ENCODE measurements at regions not wholly inside any gene's neighbourhood (a gene's known extent, or its start where the extent isn't known, plus 50 kb on each side); places are given as distances from the start of the nearest gene placed in this dataset.

GRCh38 chr3:31445701-31446100 is 87.0 kb upstream of the STT3B start:
- DNase-seq: no peak
- no peak for ATAC-seq
- intact Hi-C loops (cut with micrococcal nuclease): no loop called here

GRCh38 chr3:31448035-31448881 is 84.5 kb upstream of the STT3B start:
- intact Hi-C loops (cut with micrococcal nuclease): no loop called here
- peak; percentile 27 for DNase-seq
- no peak for ATAC-seq

- ATAC-seq (no peak), DNase-seq (no peak)
- intact Hi-C loops (cut with micrococcal nuclease): no loop called here
Observed at GRCh38 chr3:31448882-31449243, 83.9 kb upstream of the STT3B start.

GRCh38 chr3:31449318-31449717 is 83.4 kb upstream of the STT3B start:
- intact Hi-C loops (cut with micrococcal nuclease): no loop called here
- DNase-seq (no peak), ATAC-seq (no peak)

- intact Hi-C loops (cut with micrococcal nuclease): no loop called here
- ATAC-seq (no peak), DNase-seq (no peak)
Observed at GRCh38 chr3:31450345-31450744, 82.4 kb upstream of the STT3B start.

- ATAC-seq: no peak
- intact Hi-C loops (cut with micrococcal nuclease): no loop called here
- no peak for DNase-seq
Observed at GRCh38 chr3:31452495-31453106, 80.1 kb upstream of the STT3B start.

GRCh38 chr3:31453430-31453829 is 79.3 kb upstream of the STT3B start:
- intact Hi-C loops (cut with micrococcal nuclease): no loop called here
- no peak for ATAC-seq
- DNase-seq: no peak

- ATAC-seq: no peak
- intact Hi-C loops (cut with micrococcal nuclease): no loop called here
- DNase-seq: no peak
Observed at GRCh38 chr3:31455524-31455923, 77.2 kb upstream of the STT3B start.

- DNase-seq: no peak
- intact Hi-C loops (cut with micrococcal nuclease): no loop called here
- ATAC-seq: no peak
Observed at GRCh38 chr3:31456373-31456772, 76.4 kb upstream of the STT3B start.

- intact Hi-C loops (cut with micrococcal nuclease): no loop called here
- DNase-seq: no peak
- no peak for ATAC-seq
Observed at GRCh38 chr3:31461426-31461825, 71.3 kb upstream of the STT3B start.

GRCh38 chr3:31462050-31462569 is 70.6 kb upstream of the STT3B start:
- DNase-seq: no peak
- ATAC-seq: no peak
- intact Hi-C loops (cut with micrococcal nuclease): no loop called here

GRCh38 chr3:31465999-31466398 is 66.7 kb upstream of the STT3B start:
- intact Hi-C loops (cut with micrococcal nuclease): no loop called here
- no peak for DNase-seq
- no peak for ATAC-seq

- intact Hi-C loops (cut with micrococcal nuclease): no loop called here
- DNase-seq (no peak), ATAC-seq (no peak)
Observed at GRCh38 chr3:31466866-31467265, 65.9 kb upstream of the STT3B start.

- ATAC-seq (no peak), DNase-seq (no peak)
- intact Hi-C loops (cut with micrococcal nuclease): no loop called here
Observed at GRCh38 chr3:31468433-31468832, 64.3 kb upstream of the STT3B start.

- ATAC-seq: no peak
- intact Hi-C loops (cut with micrococcal nuclease): no loop called here
- no peak for DNase-seq
Observed at GRCh38 chr3:31469385-31469784, 63.3 kb upstream of the STT3B start.

- DNase-seq: no peak
- intact Hi-C loops (cut with micrococcal nuclease): no loop called here
- ATAC-seq: no peak
Observed at GRCh38 chr3:31472479-31473390, 60.0 kb upstream of the STT3B start.

- ATAC-seq (no peak), DNase-seq (no peak)
- intact Hi-C loops (cut with micrococcal nuclease): no loop called here
Observed at GRCh38 chr3:31476209-31476608, 56.5 kb upstream of the STT3B start.

- intact Hi-C loops (cut with micrococcal nuclease): no loop called here
Observed at GRCh38 chr3:31479431-31479830, 53.3 kb upstream of the STT3B start.

GRCh38 chr3:31481697-31482096 is 51.0 kb upstream of the STT3B start:
- DNase-seq (no peak), ATAC-seq (no peak)
- intact Hi-C loops (cut with micrococcal nuclease): no loop called here

More at GRCh38 chr3:31479431-31479830, 53.3 kb upstream of the STT3B start:
- ATAC-seq (no peak), DNase-seq (no peak)
